Epithelial cell of esophagus (primary cell): ENCODE measurements at regions not wholly inside any gene's neighbourhood (a gene's known extent, or its start where the extent isn't known, plus 50 kb on each side); places are given as distances from the start of the nearest gene placed in this dataset.

Experiments
- DNase-seq: peaks from one replicate; pipeline ENCODE4 v3.0.0; 2010; ENCODE audit warnings: low read depth
- H3K4me3 ChIP-seq: 2 replicates; pipeline ENCODE4 v1.5.1; 2011; ENCODE audit warnings: mild to moderate bottlenecking, low read length, control low read depth
- CTCF ChIP-seq: IDR thresholded peaks from 2 replicates; pipeline ENCODE4 v1.5.1; 2011; ENCODE audit warnings: low read depth, mild to moderate bottlenecking, low read length, control low read depth, inconsistent platforms; ENCODE audit not compliant: insufficient read depth; ENCODE audit errors: missing control alignments

GRCh38 chr2:30339071-30339470, 107.7 kb downstream of the LBH start:
- no peak overlapping the region for H3K4me3 ChIP-seq
- no peak for DNase-seq
- TF ChIP-seq CTCF, result no peak

- DNase-seq, result no peak
- TF ChIP-seq CTCF, result no peak
- H3K4me3 ChIP-seq, result no peak overlapping the region
Observed at GRCh38 chr2:30341500-30342267, 105.4 kb upstream of the LCLAT1 start.

GRCh38 chr2:30346471-30347169, 100.4 kb upstream of the LCLAT1 start:
- TF ChIP-seq CTCF, result no peak
- no peak overlapping the region for H3K4me3 ChIP-seq
- DNase-seq, result no peak

- TF ChIP-seq CTCF, result no peak
- no peak for DNase-seq
- H3K4me3 ChIP-seq, result no peak overlapping the region
Observed at GRCh38 chr2:30348825-30349224, 98.2 kb upstream of the LCLAT1 start.

- no peak for TF ChIP-seq CTCF
- no peak overlapping the region for H3K4me3 ChIP-seq
- no peak for DNase-seq
Observed at GRCh38 chr2:30349691-30350090, 97.4 kb upstream of the LCLAT1 start.

GRCh38 chr2:30351116-30351515, 95.9 kb upstream of the LCLAT1 start:
- no peak for DNase-seq
- TF ChIP-seq CTCF, result no peak
- H3K4me3 ChIP-seq, result no peak overlapping the region

- DNase-seq, result no peak
- no peak for TF ChIP-seq CTCF
- no peak overlapping the region for H3K4me3 ChIP-seq
Observed at GRCh38 chr2:30351949-30352348, 95.1 kb upstream of the LCLAT1 start.
